Activated CD8-positive, alpha-beta memory T cell treated with anti-CD3 and anti-CD28 coated beads, Interleukin-2, amount 10 ng/mL, durations not matched to agents 7 days and 5 days (primary cell): ENCODE measurements at regions not wholly inside any gene's neighbourhood (a gene's known extent, or its start where the extent isn't known, plus 50 kb on each side); places are given as distances from the start of the nearest gene placed in this dataset.

Experiments
- ATAC-seq: fragments of 150-1000 bp; cut with Tn5 transposase; one replicate; pipeline ENCODE4 v1.10.0; 2021; ENCODE audit warnings: moderate library complexity
- CTCF ChIA-PET: fragments of 350-600 bp; sonication (Branson Sonifier 250); formaldehyde crosslinking; loops from one replicate; lab custom pipeline; 2021; ENCODE audit warnings: antibody characterized with exemption; lab: Charles Lee
- DNase-seq: peaks from one replicate; pipeline ENCODE4 v3.0.0-alpha.2; 2020
- H3K27ac Mint-ChIP-seq: one replicate; pipeline ENCODE4 v1.8.0; 2021; ENCODE audit warnings: mild to moderate bottlenecking, mixed read lengths
- H3K27me3 Mint-ChIP-seq: one replicate; pipeline ENCODE4 v1.8.0; 2021; ENCODE audit warnings: mixed read lengths
- H3K36me3 Mint-ChIP-seq: one replicate; pipeline ENCODE4 v1.8.0; 2021; ENCODE audit warnings: mild to moderate bottlenecking, mixed read lengths
- H3K4me1 Mint-ChIP-seq: one replicate; pipeline ENCODE4 v1.8.0; 2021; ENCODE audit warnings: mixed read lengths
- H3K4me3 Mint-ChIP-seq: one replicate; pipeline ENCODE4 v1.8.0; 2021; ENCODE audit warnings: mild to moderate bottlenecking, moderate library complexity, mixed read lengths
- H3K9me3 Mint-ChIP-seq: one replicate; pipeline ENCODE4 v1.8.0; 2022; ENCODE audit warnings: low read depth, mixed read lengths

DNA sequence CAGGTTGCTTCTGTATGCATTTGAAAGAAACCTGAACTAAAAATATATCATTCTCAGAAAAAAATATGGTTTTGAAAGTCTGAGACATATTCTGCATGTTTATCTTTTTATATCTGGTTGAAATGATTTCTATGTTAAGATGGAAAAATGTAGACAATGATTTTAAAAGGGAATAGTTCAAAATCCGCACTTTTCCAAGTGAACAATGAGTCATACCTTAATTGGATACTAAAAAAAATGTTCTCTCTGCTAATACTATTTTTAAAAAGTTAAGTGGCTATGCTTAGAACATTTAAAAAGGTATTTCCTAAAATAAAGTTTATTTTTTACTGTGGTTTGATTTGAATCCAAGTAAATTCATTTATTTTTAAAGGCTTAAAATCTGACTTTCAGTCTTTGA is 801.4 kb downstream of the SLITRK6 start:
- H3K27ac Mint-ChIP-seq, result no peak overlapping the region
- DNase-seq, result no peak
- peaks cover 4% of the 10 kb centered on the region for H3K9me3 Mint-ChIP-seq
- no peak overlapping the region for H3K4me3 Mint-ChIP-seq
- no peaks in the 10 kb centered on the region for H3K36me3 Mint-ChIP-seq
- no peak for ATAC-seq
- no peaks in the 10 kb centered on the region for H3K4me1 Mint-ChIP-seq
- no peaks in the 10 kb centered on the region for H3K27me3 Mint-ChIP-seq
- CTCF ChIA-PET, result no interaction called here

DNA sequence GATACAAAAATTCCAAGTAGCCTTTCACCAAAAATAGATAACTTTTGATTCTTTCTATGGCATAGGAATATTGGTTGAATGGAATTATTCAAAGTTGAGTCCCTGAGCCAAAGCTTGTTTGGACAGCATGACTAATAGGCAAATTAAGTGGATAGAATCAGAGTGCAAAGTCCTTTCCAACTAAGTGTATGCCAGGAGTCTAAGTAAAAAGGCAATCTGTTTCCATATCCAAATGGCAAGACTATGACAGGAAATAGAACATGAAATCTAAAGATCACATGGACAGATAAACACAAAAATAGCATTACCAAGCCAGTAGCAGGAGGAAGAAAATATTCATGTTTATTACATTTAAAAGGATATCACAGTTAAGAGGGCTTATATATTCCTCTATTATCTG is 804.6 kb downstream of the SLITRK6 start:
- no peak for ATAC-seq
- no peak for DNase-seq
- CTCF ChIA-PET, result no interaction called here

DNA sequence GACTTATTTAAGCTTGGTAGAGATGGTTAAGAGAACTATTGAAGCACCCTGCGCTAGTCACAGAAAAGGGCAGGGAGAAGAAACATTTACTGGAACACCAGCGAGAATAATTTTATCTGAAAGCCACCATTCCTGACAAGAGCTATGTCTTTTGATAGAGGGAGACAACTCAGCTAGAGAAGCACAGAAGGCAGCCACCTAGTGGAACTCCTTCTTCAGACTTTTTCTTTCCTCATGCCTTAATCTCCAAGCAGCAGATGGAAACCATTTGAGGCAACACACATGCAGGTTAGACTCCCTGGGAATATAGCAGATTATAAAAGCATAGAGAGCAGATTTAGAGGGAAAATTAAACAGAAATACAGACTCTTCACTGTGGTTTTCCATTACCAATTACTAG is 813.4 kb downstream of the SLITRK6 start:
- Mint-ChIP-seq H3K4me3 (no peak overlapping the region), H3K36me3 (no peaks in the 10 kb centered on the region), H3K27me3 (no peaks in the 10 kb centered on the region), H3K9me3 (peaks cover 2% of the 10 kb centered on the region), H3K27ac (no peak overlapping the region), H3K4me1 (no peaks in the 10 kb centered on the region)
- CTCF ChIA-PET, result no interaction called here
- ATAC-seq (no peak), DNase-seq (no peak)

More for the DNA sequence above, 804.6 kb downstream of the SLITRK6 start:
- Mint-ChIP-seq H3K9me3 (peaks cover 5% of the 10 kb centered on the region), H3K4me3 (no peak overlapping the region), H3K27ac (no peak overlapping the region), H3K27me3 (no peaks in the 10 kb centered on the region), H3K36me3 (no peaks in the 10 kb centered on the region), H3K4me1 (no peaks in the 10 kb centered on the region)

DNA sequence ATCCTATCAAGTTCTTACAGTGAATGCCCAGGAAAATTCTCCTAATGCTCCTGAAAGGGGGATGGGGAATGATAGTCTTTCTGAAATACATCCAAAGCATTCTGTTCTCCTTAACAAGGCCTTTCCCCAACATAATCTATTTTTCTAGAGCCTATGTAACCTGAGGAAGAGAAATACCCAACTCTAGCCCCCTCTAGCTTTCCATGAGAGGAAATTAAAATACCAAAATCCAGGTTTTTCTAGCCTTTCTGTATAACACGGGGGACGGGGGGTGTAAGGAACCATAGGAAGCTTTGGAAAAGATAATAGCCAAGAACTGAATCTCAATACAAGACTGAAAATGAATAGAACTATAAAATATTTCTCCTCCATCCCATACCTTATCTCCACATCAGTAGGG is 815.9 kb downstream of the SLITRK6 start:
- CTCF ChIA-PET, result no interaction called here
- Mint-ChIP-seq H3K27ac (no peak overlapping the region), H3K36me3 (no peaks in the 10 kb centered on the region), H3K4me1 (no peaks in the 10 kb centered on the region), H3K9me3 (no peaks in the 10 kb centered on the region), H3K27me3 (no peaks in the 10 kb centered on the region), H3K4me3 (no peak overlapping the region)
- DNase-seq (no peak), ATAC-seq (no peak)

DNA sequence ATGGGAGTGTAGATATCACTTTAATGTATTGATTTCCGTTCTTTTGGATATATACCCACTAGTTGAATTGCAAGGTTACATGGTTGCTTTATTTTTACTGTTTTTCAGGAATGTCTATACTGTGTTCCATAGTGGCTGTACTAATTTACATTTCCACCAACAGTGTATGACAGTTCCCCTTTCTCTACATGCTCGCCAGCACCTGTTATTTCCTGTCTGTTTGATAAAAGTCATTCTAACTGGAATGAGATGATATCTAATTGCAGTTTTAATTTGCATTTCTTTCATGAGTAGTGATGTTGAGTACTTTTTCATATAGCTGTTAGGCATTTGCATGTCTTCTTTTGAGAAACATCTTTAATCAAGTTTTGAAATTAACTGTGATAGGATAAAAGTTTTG is 818.6 kb downstream of the SLITRK6 start:
- H3K27me3 Mint-ChIP-seq, result no peaks in the 10 kb centered on the region
- CTCF ChIA-PET, result no interaction called here
- no peak overlapping the region for H3K4me3 Mint-ChIP-seq
- H3K9me3 Mint-ChIP-seq, result no peaks in the 10 kb centered on the region
- DNase-seq (no peak), ATAC-seq (no peak)
- no peak overlapping the region for H3K27ac Mint-ChIP-seq
- no peaks in the 10 kb centered on the region for H3K36me3 Mint-ChIP-seq
- H3K4me1 Mint-ChIP-seq, result no peaks in the 10 kb centered on the region

DNA sequence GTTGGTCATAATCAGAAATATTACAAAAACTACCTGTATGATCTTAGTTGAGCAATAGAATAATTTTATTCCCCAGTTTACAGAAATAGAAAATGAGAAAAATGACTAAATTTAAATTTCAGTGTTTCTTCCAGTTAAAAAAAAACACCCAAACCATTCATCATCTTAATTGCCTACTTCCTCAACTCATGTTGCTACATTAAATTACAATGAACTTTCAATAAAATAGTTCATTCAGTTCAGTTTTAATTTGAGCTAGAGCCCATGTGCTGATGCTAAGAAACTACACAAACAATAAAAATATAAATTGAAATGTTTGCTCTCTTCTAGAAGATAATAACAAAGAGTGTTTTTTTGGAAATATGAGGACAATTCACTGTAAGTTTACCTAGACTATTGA is 820.4 kb downstream of the SLITRK6 start:
- H3K27ac Mint-ChIP-seq, result no peak overlapping the region
- ATAC-seq (no peak), DNase-seq (no peak)
- no peaks in the 10 kb centered on the region for H3K4me1 Mint-ChIP-seq
- H3K27me3 Mint-ChIP-seq, result no peaks in the 10 kb centered on the region
- CTCF ChIA-PET, result no interaction called here
- H3K36me3 Mint-ChIP-seq, result no peaks in the 10 kb centered on the region
- H3K9me3 Mint-ChIP-seq, result no peaks in the 10 kb centered on the region
- no peak overlapping the region for H3K4me3 Mint-ChIP-seq

DNA sequence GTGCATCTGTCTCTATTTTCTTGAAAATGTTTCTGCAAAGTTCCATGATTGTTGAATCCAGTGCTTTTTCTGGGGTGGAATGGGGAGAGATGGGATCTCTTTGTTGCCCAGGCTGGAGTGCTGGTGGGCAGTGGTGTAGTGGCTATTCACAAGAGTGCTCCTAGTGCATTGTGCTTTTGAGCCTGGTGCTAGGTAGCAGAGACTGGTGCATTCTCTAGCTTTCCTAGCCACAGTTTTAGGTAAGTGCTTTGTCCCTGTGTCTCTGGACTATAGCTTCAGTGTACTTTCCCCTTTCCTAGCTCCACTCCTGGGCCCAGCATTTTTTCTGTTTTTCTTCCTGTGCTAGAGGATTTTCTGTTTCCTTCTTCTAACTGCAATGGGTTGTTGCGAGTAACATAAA is 825.6 kb downstream of the SLITRK6 start:
- ATAC-seq (no peak), DNase-seq (no peak)
- no peak overlapping the region for H3K27ac Mint-ChIP-seq
- H3K4me1 Mint-ChIP-seq, result no peaks in the 10 kb centered on the region
- H3K36me3 Mint-ChIP-seq, result no peaks in the 10 kb centered on the region
- H3K4me3 Mint-ChIP-seq, result no peak overlapping the region
- H3K27me3 Mint-ChIP-seq, result no peaks in the 10 kb centered on the region
- no peaks in the 10 kb centered on the region for H3K9me3 Mint-ChIP-seq
- CTCF ChIA-PET, result no interaction called here

DNA sequence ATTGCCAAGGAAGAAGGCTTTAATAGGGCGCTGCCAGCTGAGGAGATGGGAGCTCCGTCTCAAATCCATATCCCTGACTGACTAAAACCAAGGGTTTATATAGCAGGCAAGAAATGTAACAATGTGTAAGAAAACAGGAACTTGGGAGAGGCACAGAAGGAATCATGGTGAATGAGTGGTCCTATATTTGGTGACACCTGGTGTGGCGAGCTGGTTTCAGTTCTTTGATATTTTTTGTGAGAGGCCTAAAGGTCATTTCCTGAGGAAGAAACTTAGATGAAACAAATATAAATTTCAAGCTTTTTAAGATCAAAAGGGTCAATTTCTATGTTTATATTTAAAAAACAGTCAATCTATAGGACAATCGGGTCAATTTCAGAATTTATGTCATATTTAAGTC is 826.3 kb downstream of the SLITRK6 start:
- Mint-ChIP-seq H3K27me3 (no peaks in the 10 kb centered on the region), H3K36me3 (no peaks in the 10 kb centered on the region), H3K27ac (no peak overlapping the region), H3K9me3 (no peaks in the 10 kb centered on the region), H3K4me3 (no peak overlapping the region), H3K4me1 (no peaks in the 10 kb centered on the region)
- CTCF ChIA-PET, result no interaction called here
- no peak for DNase-seq
- ATAC-seq, result no peak

DNA sequence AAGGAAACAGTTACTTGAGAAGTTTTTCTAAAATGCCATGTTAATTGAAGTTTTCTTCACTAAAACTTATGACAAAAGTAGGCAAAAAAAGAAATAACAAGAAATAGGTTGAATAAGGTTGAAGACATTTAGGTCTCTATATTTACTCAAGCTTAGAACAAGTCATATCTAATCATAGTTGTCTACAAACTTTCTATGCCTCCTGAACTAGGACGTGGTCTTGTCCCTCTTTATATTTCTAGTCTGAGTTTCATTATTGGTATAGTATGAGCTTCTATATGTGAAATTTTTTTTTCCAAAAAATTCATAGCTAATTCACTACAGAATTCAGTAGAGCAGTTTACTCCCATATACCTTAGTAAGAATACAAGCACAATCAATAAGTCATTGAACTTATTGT is 836.4 kb downstream of the SLITRK6 start:
- no peaks in the 10 kb centered on the region for H3K36me3 Mint-ChIP-seq
- no peak for ATAC-seq
- H3K27ac Mint-ChIP-seq, result no peak overlapping the region
- H3K9me3 Mint-ChIP-seq, result no peaks in the 10 kb centered on the region
- no peak overlapping the region for H3K4me3 Mint-ChIP-seq
- no peaks in the 10 kb centered on the region for H3K4me1 Mint-ChIP-seq
- no peaks in the 10 kb centered on the region for H3K27me3 Mint-ChIP-seq
- CTCF ChIA-PET, result no interaction called here
- DNase-seq, result no peak

DNA sequence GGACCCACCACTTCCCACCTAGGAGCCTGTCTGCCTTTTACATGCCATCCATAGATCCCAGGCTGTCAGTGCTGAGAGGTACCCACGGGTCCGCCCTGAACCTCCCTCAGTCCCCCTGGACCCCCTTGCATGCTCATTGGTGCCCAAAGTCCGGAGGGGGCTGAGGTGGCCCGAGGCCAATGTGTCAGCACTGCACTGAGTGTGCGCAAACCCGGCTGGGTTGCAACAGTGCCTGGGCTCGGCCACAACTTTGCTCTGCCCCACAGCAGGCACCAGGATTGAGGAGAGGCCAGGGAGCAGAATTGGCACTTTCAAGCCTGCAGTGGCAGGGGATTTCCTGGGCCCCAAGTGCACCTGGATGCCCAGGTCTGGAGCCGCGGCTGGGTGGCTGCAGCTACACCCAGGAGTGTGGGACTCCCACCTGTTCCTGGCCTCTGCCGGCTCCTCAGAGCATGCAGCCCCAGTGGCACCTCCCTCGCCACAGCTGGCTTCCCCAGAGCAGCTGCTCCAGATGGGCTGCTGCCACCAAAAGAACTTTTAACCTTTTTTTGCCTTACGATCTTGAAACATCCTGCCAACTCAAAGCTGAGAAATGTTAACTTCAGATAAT is 837.0 kb downstream of the SLITRK6 start:
- DNase-seq, result no peak
- Mint-ChIP-seq H3K36me3 (no peaks in the 10 kb centered on the region), H3K27me3 (no peaks in the 10 kb centered on the region), H3K4me3 (no peak overlapping the region), H3K4me1 (no peaks in the 10 kb centered on the region), H3K27ac (no peak overlapping the region), H3K9me3 (no peaks in the 10 kb centered on the region)
- no peak for ATAC-seq
- CTCF ChIA-PET, result no interaction called here

DNA sequence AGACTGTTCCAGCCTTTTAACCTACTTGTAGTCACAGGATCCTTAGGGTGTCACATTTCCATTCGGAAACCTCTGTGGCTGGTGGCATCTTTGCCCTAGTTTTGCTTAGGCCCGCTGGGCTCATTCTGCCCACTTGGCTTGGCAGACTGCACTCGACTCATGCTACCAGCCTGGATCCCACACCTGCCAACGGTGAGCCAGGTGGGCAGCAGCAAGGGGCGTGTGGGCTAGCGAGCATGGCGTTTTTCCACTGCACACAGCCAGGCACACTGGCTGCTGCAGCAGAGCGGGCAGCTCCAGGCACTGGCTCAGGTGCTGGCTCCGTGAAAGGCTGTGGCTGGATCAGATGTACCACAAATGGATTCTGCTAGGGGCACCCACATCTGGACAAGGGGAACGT is 838.2 kb downstream of the SLITRK6 start:
- Mint-ChIP-seq H3K4me3 (no peak overlapping the region), H3K27me3 (no peaks in the 10 kb centered on the region), H3K4me1 (no peaks in the 10 kb centered on the region), H3K9me3 (no peaks in the 10 kb centered on the region), H3K36me3 (no peaks in the 10 kb centered on the region), H3K27ac (no peak overlapping the region)
- CTCF ChIA-PET, result no interaction called here
- no peak for DNase-seq
- no peak for ATAC-seq

DNA sequence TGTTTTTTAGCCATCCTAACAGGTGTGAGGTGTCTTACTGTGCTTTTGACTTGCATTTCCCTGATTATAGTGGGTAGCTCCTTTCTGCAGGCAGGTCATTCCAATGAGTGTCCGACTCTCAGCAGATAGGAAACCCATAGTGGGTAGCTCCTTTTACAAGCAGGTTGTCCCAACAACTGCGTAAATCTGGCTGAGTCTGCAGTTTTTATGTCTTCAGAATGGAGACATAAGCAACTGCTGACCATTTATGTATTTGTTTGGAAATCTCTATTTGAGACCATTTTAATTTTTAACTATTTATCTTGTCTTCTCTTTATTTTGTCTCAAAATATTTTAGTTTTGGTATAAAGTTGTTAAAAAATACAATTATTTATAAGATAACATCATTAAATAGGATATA is 839.4 kb downstream of the SLITRK6 start:
- no peak overlapping the region for H3K4me3 Mint-ChIP-seq
- ATAC-seq, result no peak
- H3K4me1 Mint-ChIP-seq, result no peaks in the 10 kb centered on the region
- no peaks in the 10 kb centered on the region for H3K9me3 Mint-ChIP-seq
- no peak overlapping the region for H3K27ac Mint-ChIP-seq
- CTCF ChIA-PET, result no interaction called here
- H3K27me3 Mint-ChIP-seq, result no peaks in the 10 kb centered on the region
- H3K36me3 Mint-ChIP-seq, result no peaks in the 10 kb centered on the region
- no peak for DNase-seq

DNA sequence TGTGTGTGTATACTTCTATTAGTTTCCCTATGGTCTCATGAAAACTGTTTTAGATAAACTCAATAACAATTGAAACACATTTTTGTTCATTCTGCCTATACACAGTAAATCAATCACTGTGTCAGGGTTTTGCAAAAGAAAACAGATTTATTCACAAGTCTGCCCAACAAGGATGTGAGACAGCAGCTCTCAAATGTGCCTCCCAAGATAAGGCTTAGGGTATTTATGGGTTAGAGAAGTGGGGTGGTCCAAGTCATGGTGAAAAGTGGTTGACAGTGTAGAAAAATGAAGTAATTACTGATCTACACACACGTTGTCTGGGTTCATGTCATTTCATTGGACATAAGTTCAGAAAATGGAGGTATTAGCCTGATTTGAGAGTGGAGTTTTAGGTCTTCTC is 844.6 kb downstream of the SLITRK6 start:
- Mint-ChIP-seq H3K9me3 (peaks cover 2% of the 10 kb centered on the region), H3K27me3 (no peaks in the 10 kb centered on the region), H3K4me3 (no peak overlapping the region), H3K4me1 (no peaks in the 10 kb centered on the region), H3K27ac (no peak overlapping the region), H3K36me3 (no peaks in the 10 kb centered on the region)
- DNase-seq (no peak), ATAC-seq (no peak)
- CTCF ChIA-PET, result no interaction called here

DNA sequence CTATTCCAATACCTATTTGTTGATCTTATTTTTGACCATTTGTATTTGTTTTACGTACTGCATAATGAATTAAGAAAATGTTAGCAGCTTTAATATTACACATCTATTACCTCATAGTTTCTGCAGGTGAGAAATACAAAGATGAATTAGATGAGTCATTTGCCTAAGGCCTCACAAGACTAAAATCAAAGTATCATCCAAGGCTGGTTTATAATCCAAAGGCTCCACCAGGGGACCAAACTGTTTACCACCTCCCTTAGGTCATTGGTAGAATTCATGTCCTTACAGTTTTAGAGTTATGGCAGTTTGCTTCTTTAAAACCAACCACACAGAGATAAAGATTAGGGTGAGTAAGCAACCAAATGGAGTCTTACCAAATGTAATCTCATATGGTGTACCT is 848.1 kb downstream of the SLITRK6 start:
- Mint-ChIP-seq H3K4me3 (no peak overlapping the region), H3K27me3 (no peaks in the 10 kb centered on the region), H3K9me3 (peaks cover 4% of the 10 kb centered on the region), H3K27ac (no peak overlapping the region), H3K36me3 (no peaks in the 10 kb centered on the region), H3K4me1 (no peaks in the 10 kb centered on the region)
- CTCF ChIA-PET, result no interaction called here
- ATAC-seq, result no peak
- no peak for DNase-seq

DNA sequence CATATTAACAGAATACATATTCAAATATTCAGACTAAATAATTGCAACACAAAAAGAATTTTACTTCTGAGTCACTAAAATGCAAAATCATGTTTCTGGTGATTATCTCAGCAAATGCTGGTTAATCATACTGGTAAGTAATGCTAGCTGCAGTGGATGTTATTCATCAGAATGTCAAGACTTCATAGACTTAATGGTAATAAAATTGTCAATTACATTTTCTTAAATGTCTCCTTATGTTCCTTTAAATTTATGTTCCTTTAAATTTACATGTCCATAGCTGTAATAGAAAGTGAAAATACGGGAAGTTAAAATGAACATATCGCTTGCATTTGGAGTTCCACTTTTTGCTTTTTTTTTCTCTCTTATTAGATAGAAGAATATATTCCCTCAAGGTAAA is 853.0 kb downstream of the SLITRK6 start:
- CTCF ChIA-PET, result no interaction called here
- H3K27me3 Mint-ChIP-seq, result no peaks in the 10 kb centered on the region
- DNase-seq (no peak), ATAC-seq (no peak)
- no peak overlapping the region for H3K27ac Mint-ChIP-seq
- H3K9me3 Mint-ChIP-seq, result peaks cover 4% of the 10 kb centered on the region
- no peak overlapping the region for H3K4me3 Mint-ChIP-seq
- no peaks in the 10 kb centered on the region for H3K36me3 Mint-ChIP-seq
- no peaks in the 10 kb centered on the region for H3K4me1 Mint-ChIP-seq
